Stomach (tissue), 8 donors: ENCODE measurements at regions not wholly inside any gene's neighbourhood (a gene's known extent, or its start where the extent isn't known, plus 50 kb on each side); places are given as distances from the start of the nearest gene placed in this dataset.

Experiments used
- DNase-seq, 2 donors: peaks; one replicate each; pipeline versions ENCODE4 v3.0.0 to v3.0.0-alpha.2; 2013 to 2019
- H3K27ac ChIP-seq, 5 donors: fragments of 200-600 bp in 4 of 5; sonication (generic) in 4 of 5; one replicate each; pipeline ENCODE4 v1.5.1; 2013 to 2019; ENCODE audit warnings: mild to moderate bottlenecking in 1 of 5, moderate library complexity in 1 of 5
- H3K27me3 ChIP-seq, 3 donors: fragments of 200-600 bp; sonication (generic); one replicate each; pipeline ENCODE4 v1.5.1; 2017 to 2019; ENCODE audit warnings: mixed run types in 1 of 3
- H3K36me3 ChIP-seq, 4 donors: fragments of 200-600 bp; sonication (generic); 1 replicate in 3 of 4; 2 replicates in 1 of 4; pipeline ENCODE4 v1.5.1; 2016 to 2019
- H3K4me1 ChIP-seq, 4 donors: fragments of 200-600 bp; sonication (generic); one replicate each; pipeline ENCODE4 v1.5.1; 2016 to 2019
- H3K4me3 ChIP-seq, 4 donors: fragments of 200-600 bp; sonication (generic) in 3 of 4; one replicate each; pipeline ENCODE4 v1.5.1; 2016 to 2019; ENCODE audit warnings: mild to moderate bottlenecking in 1 of 4
- H3K9me3 ChIP-seq, 4 donors: fragments of 200-600 bp; sonication (generic); one replicate each; pipeline ENCODE4 v1.5.1; 2016 to 2019
- CTCF ChIP-seq, 7 experiments: fragments of 450-650 bp in 4 of 7; fragments of 200-600 bp in 3 of 7; sonication (generic) in 3 of 7; IDR thresholded peaks; one replicate each; pipeline ENCODE4 v1.5.1; 2016 to 2019; ENCODE audit warnings: antibody characterized with exemption in 7 of 7, control low read depth in 2 of 7, mild to moderate bottlenecking in 1 of 7
- EP300 ChIP-seq: sonication (generic); formaldehyde crosslinking; IDR thresholded peaks from one replicate; pipeline ENCODE4 v1.6.1; 2017; ENCODE audit warnings: antibody characterized with exemption
- POLR2A ChIP-seq, 4 donors: fragments of 450-650 bp; IDR thresholded peaks; one replicate each; pipeline ENCODE4 v1.6.1; 2016; ENCODE audit warnings: antibody characterized with exemption in 4 of 4, control low read depth in 2 of 4, mild to moderate bottlenecking in 1 of 4, moderate library complexity in 1 of 4
- POLR2AphosphoS5 ChIP-seq, 3 donors: sonication (generic); formaldehyde crosslinking; IDR thresholded peaks; one replicate each; pipeline ENCODE4 v1.6.1; 2016; ENCODE audit warnings: antibody characterized with exemption in 3 of 3
- WGBS, 5 donors: extraction: QIAGEN DNeasy Blood & Tissue Kit in 3 of 5; methylation state at CpG; one replicate each; pipeline versions ENCODE4 v1.1.5 to v1.1.7; 2013 to 2018; 5-methylcytosine and 5-hydroxymethylcytosine counted together
- intact Hi-C: fragments of 100-400 bp; cut with DNase I; formaldehyde crosslinking; loops from one replicate; pipeline ENCODE4 v1.15.1; 2023; ENCODE audit warnings: low total_unique reads
- donor health status: healthy with polysubstance abuse.
- donor health status: Bipolar disorder and iron deficiency.
- donor health status: healthy.

DNA sequence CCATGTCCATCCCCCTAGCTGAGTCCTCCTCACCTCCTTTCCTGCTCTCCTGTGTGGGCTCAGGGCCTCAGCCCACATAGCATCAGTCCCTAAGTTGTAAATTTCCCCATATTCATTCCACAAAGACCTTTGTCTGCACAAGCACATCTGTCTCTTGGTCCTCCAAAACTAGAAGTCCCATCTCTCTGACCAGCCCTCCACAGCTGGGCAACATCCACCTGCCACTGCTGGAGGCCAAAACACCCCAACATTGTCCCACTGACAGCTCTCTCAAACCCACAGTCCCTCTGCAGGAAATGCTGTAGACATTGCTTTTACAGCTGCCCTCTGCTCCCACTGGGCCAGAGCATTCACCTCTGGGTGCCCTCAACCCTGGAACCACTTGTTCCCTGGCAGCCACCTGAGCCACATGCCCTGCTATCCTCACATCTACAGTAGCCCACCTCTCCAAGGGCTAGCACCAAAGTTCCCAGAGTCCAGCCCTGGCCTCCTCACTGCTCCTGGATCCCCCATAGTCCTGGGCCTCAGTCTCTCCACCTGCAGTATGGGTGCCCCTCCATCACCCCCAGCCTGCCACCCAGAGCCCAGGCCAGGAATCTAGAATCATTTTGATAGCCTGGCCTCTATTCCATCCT is 1722.7 kb downstream of the TP53TG3F start:
- Histone ChIP-seq H3K4me3 (no peak overlapping the region), H3K4me1 (no peaks in the 10 kb centered on the region), H3K27me3 (no peaks in the 10 kb centered on the region), H3K27ac (no peak overlapping the region), H3K9me3 (peaks cover 0 to 59% (median 37%) of the 10 kb centered on the region in 4 donors), H3K36me3 (no peaks in the 10 kb centered on the region)
- TF ChIP-seq CTCF (IDR thresholded peaks at IDR 0.05) (no peak), EP300 (no peak), POLR2A (IDR thresholded peaks at IDR 0.05) (no peak), POLR2AphosphoS5 (IDR thresholded peaks at IDR 0.05) (no peak)
- DNase-seq = no peak
- intact Hi-C loops = no loop called here

DNA sequence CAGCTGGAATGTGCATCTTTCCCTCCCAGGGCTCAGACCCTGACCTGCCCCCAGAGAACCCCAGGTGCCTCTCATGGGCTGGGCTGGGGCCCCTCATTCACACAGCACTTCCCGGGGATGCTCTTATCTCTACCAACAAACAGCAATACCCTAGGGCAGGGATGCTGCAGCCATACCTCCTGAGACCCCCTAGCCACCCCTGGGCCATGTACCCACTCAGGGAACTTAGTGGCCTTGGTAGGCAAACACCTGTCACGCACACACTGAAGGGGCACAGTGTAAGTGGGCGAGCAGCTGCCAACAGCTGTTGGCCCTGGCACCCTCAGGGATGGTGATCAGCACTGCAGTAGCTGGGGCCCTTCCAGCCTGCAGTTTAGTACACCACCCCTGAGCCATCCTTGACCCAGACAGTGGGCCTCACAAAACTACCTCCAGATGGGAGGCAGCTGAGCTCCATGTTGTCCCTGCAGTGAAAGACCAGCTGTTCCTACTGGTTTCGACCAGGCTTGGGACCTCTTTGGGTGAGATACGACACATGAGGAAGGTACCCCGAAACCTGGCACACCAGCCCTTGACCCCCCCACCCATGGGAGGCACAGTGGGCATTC is 1723.6 kb downstream of the TP53TG3F start:
- TF ChIP-seq CTCF (IDR thresholded peaks at IDR 0.05) = no peak
- TF ChIP-seq EP300 = no peak
- no peak for TF ChIP-seq POLR2A (IDR thresholded peaks at IDR 0.05)
- no peak for TF ChIP-seq POLR2AphosphoS5 (IDR thresholded peaks at IDR 0.05)
- DNase-seq = no peak

GRCh38 chr16:35184356-35184870 is 1725.0 kb downstream of the TP53TG3F start:
- H3K9me3 ChIP-seq = peaks cover 0 to 74% (median 48%) of the 10 kb centered on the region in 4 donors
- intact Hi-C loops = no loop called here
- 33 to 65% (median 50%) methylated on average over 1 of the region's 1 CpG for WGBS, 5 donors
- no peak overlapping the region for H3K4me3 ChIP-seq
- no peak for TF ChIP-seq POLR2A (IDR thresholded peaks at IDR 0.05)
- no peak for TF ChIP-seq EP300
- TF ChIP-seq CTCF (IDR thresholded peaks at IDR 0.05) = no peak
- no peak for TF ChIP-seq POLR2AphosphoS5 (IDR thresholded peaks at IDR 0.05)
- H3K4me1 ChIP-seq = no peaks in the 10 kb centered on the region
- no peak for DNase-seq
- no peak overlapping the region for H3K27ac ChIP-seq
- no peaks in the 10 kb centered on the region for H3K27me3 ChIP-seq
- H3K36me3 ChIP-seq = no peaks in the 10 kb centered on the region

More for the DNA sequence above, 1723.6 kb downstream of the TP53TG3F start:
- Histone ChIP-seq H3K36me3 (no peaks in the 10 kb centered on the region), H3K27me3 (no peaks in the 10 kb centered on the region), H3K4me1 (no peaks in the 10 kb centered on the region), H3K9me3 (peaks cover 0 to 68% (median 45%) of the 10 kb centered on the region in 4 donors), H3K4me3 (no peak overlapping the region), H3K27ac (no peak overlapping the region)
- intact Hi-C loops = no loop called here
- 55 to 69% (median 58%) methylated on average over 3 to 6 of the region's 6 CpGs for WGBS, 5 donors

GRCh38 chr16:35185366-35186044 is 1726.1 kb downstream of the TP53TG3F start:
- 43 to 64% (median 51%) methylated on average over 3 of the region's 3 CpGs for WGBS, 5 donors

More at GRCh38 chr16:35185366-35186044, 1726.1 kb downstream of the TP53TG3F start:
- Histone ChIP-seq H3K27me3 (no peaks in the 10 kb centered on the region), H3K4me1 (no peaks in the 10 kb centered on the region), H3K36me3 (no peaks in the 10 kb centered on the region), H3K9me3 (peaks cover 0 to 74% (median 48%) of the 10 kb centered on the region in 4 donors), H3K4me3 (no peak overlapping the region), H3K27ac (no peak overlapping the region)
- DNase-seq = no peak
- intact Hi-C loops = no loop called here
- no peak for TF ChIP-seq EP300
- no peak for TF ChIP-seq POLR2AphosphoS5 (IDR thresholded peaks at IDR 0.05)
- no peak for TF ChIP-seq CTCF (IDR thresholded peaks at IDR 0.05)
- no peak for TF ChIP-seq POLR2A (IDR thresholded peaks at IDR 0.05)
